OCI-LY1 (cell line): ENCODE measurements at regions not wholly inside any gene's neighbourhood (a gene's known extent, or its start where the extent isn't known, plus 50 kb on each side); places are given as distances from the start of the nearest gene placed in this dataset.

ENCODE experiments used
- EZH2 ChIP-seq: fragments of 200-600 bp; sonication (generic), shearing (Covaris generic); IDR thresholded peaks from 2 replicates; pipeline ENCODE4 v1.8.0; 2017; ENCODE audit warnings: borderline replicate concordance, mixed run types, mild to moderate bottlenecking, antibody characterized with exemption, low read length, moderate library complexity, mixed read lengths
- TF ChIP-seq, protein P1 (sequence below): fragments of 200-600 bp; sonication (generic), shearing (Covaris generic); IDR thresholded peaks from 2 replicates; pipeline ENCODE4 v1.5.1; 2017; ENCODE audit warnings: mild to moderate bottlenecking, antibody characterized with exemption, low read length, moderate library complexity, mixed read lengths

DNA sequence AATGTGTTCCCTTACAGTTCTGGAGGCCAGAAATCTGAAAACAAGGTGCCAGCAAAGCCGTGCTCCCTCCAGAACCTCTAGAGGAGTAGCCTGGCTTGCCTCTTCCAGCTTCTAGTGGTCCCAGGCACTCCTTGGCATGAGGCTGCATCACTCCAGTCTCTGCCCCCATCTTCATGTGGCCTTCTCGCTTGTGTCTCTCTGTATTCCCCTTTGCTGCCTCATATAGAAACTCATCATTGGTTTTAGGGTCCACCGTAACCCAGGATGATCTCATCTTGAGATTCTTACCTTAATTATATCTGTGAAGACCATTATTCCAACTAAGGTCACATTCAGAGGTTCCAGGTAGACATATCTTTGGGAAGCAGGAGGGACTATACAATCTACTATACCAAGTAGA is 182.4 kb downstream of the SKIDA1 start:
- TF ChIP-seq, protein P1, sequence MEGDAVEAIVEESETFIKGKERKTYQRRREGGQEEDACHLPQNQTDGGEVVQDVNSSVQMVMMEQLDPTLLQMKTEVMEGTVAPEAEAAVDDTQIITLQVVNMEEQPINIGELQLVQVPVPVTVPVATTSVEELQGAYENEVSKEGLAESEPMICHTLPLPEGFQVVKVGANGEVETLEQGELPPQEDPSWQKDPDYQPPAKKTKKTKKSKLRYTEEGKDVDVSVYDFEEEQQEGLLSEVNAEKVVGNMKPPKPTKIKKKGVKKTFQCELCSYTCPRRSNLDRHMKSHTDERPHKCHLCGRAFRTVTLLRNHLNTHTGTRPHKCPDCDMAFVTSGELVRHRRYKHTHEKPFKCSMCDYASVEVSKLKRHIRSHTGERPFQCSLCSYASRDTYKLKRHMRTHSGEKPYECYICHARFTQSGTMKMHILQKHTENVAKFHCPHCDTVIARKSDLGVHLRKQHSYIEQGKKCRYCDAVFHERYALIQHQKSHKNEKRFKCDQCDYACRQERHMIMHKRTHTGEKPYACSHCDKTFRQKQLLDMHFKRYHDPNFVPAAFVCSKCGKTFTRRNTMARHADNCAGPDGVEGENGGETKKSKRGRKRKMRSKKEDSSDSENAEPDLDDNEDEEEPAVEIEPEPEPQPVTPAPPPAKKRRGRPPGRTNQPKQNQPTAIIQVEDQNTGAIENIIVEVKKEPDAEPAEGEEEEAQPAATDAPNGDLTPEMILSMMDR: no peak
- no peak for TF ChIP-seq EZH2
